ENCODE measurements at regions not wholly inside any gene's neighbourhood (a gene's known extent, or its start where the extent isn't known, plus 50 kb on each side); places are given as distances from the start of the nearest gene placed in this dataset.

GRCh38 chr14:87465770-87466169, 527.2 kb downstream of the GALC start:
- DNase-seq (ENCODE audit: low read depth, low spot score) (no peak), ATAC-seq (no peak)
- POLR2A ChIA-PET = no interaction called here
- intact Hi-C loops (cut with micrococcal nuclease; ENCODE audit: unreplicated experiment) = no loop called here
- H3K4me1 ChIP-seq (ENCODE audit: control insufficient read depth, insufficient read depth, low read length) = no peaks in the 10 kb centered on the region
- no peaks in the 10 kb centered on the region for H3K36me3 ChIP-seq (ENCODE audit: control insufficient read depth, insufficient read depth, low read length)
- H3K27ac ChIP-seq (ENCODE audit: low read length) = no peak overlapping the region
- H3K4me3 ChIP-seq (ENCODE audit: low read depth in 2 of 2, low read length in 2 of 2) = no peak overlapping the region
- BruUV-seq (replicated peaks) = no TSS peak
- no peaks in the 10 kb centered on the region for H3K9me3 ChIP-seq (ENCODE audit: control insufficient read depth, insufficient read depth, low read depth, low read length)
- H3K27me3 ChIP-seq (ENCODE audit: control insufficient read depth, insufficient read depth, low read length) = no peaks in the 10 kb centered on the region
- TF ChIP-seq SIN3A (IDR thresholded peaks at IDR 0.05; ENCODE audit: borderline replicate concordance, insufficient read depth, low read depth, low read length) = no peak
- no peak for TF ChIP-seq POLR2AphosphoS5 (IDR thresholded peaks at IDR 0.05; ENCODE audit: low read depth, low read length)
- TF ChIP-seq TCF7L2 (IDR thresholded peaks at IDR 0.05; ENCODE audit: low read depth, low read length) = no peak
- TF ChIP-seq CTCF (IDR thresholded peaks at IDR 0.05) = no peak
- TF ChIP-seq REST (IDR thresholded peaks at IDR 0.05; ENCODE audit: insufficient read depth in 1 of 2, low read depth in 2 of 2, low read length in 1 of 2) = no peak
- CTCF ChIA-PET = no interaction called here
- in situ Hi-C loops (cut with HindIII; ENCODE audit: low pct_unique_long_range_greater_than_20kb, low sequenced_read_pairs) = no loop called here

GRCh38 chr14:87461704-87462103, 531.3 kb downstream of the GALC start:
- no peaks in the 10 kb centered on the region for H3K9me3 ChIP-seq (ENCODE audit: control insufficient read depth, insufficient read depth, low read depth, low read length)
- no peaks in the 10 kb centered on the region for H3K27me3 ChIP-seq (ENCODE audit: control insufficient read depth, insufficient read depth, low read length)
- no peaks in the 10 kb centered on the region for H3K4me1 ChIP-seq (ENCODE audit: control insufficient read depth, insufficient read depth, low read length)
- CTCF ChIA-PET = no interaction called here
- in situ Hi-C loops (cut with HindIII; ENCODE audit: low pct_unique_long_range_greater_than_20kb, low sequenced_read_pairs) = no loop called here
- TF ChIP-seq POLR2AphosphoS5 (IDR thresholded peaks at IDR 0.05; ENCODE audit: low read depth, low read length) = no peak
- TF ChIP-seq SIN3A (IDR thresholded peaks at IDR 0.05; ENCODE audit: borderline replicate concordance, insufficient read depth, low read depth, low read length) = no peak
- TF ChIP-seq REST (IDR thresholded peaks at IDR 0.05; ENCODE audit: insufficient read depth in 1 of 2, low read depth in 2 of 2, low read length in 1 of 2) = no peak
- no peak for TF ChIP-seq TCF7L2 (IDR thresholded peaks at IDR 0.05; ENCODE audit: low read depth, low read length)
- TF ChIP-seq CTCF (IDR thresholded peaks at IDR 0.05) = no peak
- intact Hi-C loops (cut with micrococcal nuclease; ENCODE audit: unreplicated experiment) = no loop called here
- no TSS peak for BruUV-seq (replicated peaks)
- H3K27ac ChIP-seq (ENCODE audit: low read length) = no peak overlapping the region
- POLR2A ChIA-PET = no interaction called here
- ATAC-seq (no peak), DNase-seq (ENCODE audit: low read depth, low spot score) (no peak)
- H3K36me3 ChIP-seq (ENCODE audit: control insufficient read depth, insufficient read depth, low read length) = no peaks in the 10 kb centered on the region
- no peak overlapping the region for H3K4me3 ChIP-seq (ENCODE audit: low read depth in 2 of 2, low read length in 2 of 2)

Measured in Panc1 (cell line).